HepG2 (cell line): ENCODE measurements at regions not wholly inside any gene's neighbourhood (a gene's known extent, or its start where the extent isn't known, plus 50 kb on each side); places are given as distances from the start of the nearest gene placed in this dataset.

Experiments
- ATAC-seq: fragments of 200-7000 bp; cut with Tn5 transposase; 3 replicates; pipeline ENCODE4 v1.9.1; 2020; ENCODE audit warnings: mild to moderate bottlenecking, moderate library complexity
- BruUV-seq: library from RNA; stranded (reverse); fragments of 400-500 nt; replicated peaks from 2 replicates; lab custom pipeline; 2021; lab: Mats Ljungman, UMichigan
- CTCF ChIA-PET: fragments of 300-600 bp; formaldehyde crosslinking; extraction: SDS; loops from one replicate; lab custom pipeline; 2021; ENCODE audit warnings: low total read pairs, inconsistent platforms, low intra/inter-chr PET ratio; lab: Yijun Ruan, JAX
- POLR2A ChIA-PET: fragments of 350-600 bp; sonication (Branson Sonifier 250); formaldehyde crosslinking; loops from one replicate; lab custom pipeline; 2020; ENCODE audit warnings: antibody characterized with exemption, inconsistent platforms; lab: Yijun Ruan, JAX
- DNase-seq: peaks from one replicate; pipeline ENCODE4 v3.0.0-alpha.2; 2015; ENCODE audit warnings: low spot score
- FAIRE-seq: peaks from 3 replicates; lab custom pipeline; 2011; peaks lifted over from hg19 to GRCh38; lab: Jason Lieb, UNC
- H2AFZ ChIP-seq: one replicate; pipeline ENCODE4 v1.6.1; 2011; ENCODE audit warnings: low read length, inconsistent platforms
- H3K27ac ChIP-seq: fragments of 300-600 bp; 3 replicates; pipeline ENCODE4 v1.8.0; 2011; ENCODE audit warnings: mixed run types, mild to moderate bottlenecking, mixed read lengths, low read length, inconsistent platforms; ENCODE audit not compliant: insufficient read depth; ENCODE audit errors: extremely low read length
- H3K27me3 ChIP-seq, 2 experiments: fragments of 200-600 bp in 1 of 2; 2 replicates in 1 of 2; 3 replicates in 1 of 2; pipeline versions ENCODE4 v1.6.0 to v1.8.0; 2011; ENCODE audit warnings: low read length in 2 of 2, mild to moderate bottlenecking in 2 of 2, moderate library complexity in 2 of 2, inconsistent platforms in 1 of 2; ENCODE audit not compliant: insufficient read depth in 2 of 2, control insufficient read depth in 1 of 2
- H3K36me3 ChIP-seq, 2 experiments: fragments of 200-600 bp in 1 of 2; replicated peaks in 1 of 2; 2 replicates in 1 of 2; 3 replicates in 1 of 2; pipeline versions ENCODE4 v1.5.1 to v1.8.0; 2011; ENCODE audit warnings: low read length in 2 of 2, inconsistent platforms in 1 of 2; ENCODE audit not compliant: insufficient read depth in 2 of 2, control insufficient read depth in 1 of 2
- H3K4me1 ChIP-seq: 2 replicates; pipeline ENCODE4 v1.5.1; 2012; ENCODE audit warnings: low read length, inconsistent platforms; ENCODE audit not compliant: insufficient read depth
- H3K4me2 ChIP-seq: 2 replicates; pipeline ENCODE4 v1.6.0; 2011; ENCODE audit warnings: low read depth, low read length, inconsistent platforms
- H3K4me3 ChIP-seq, 3 experiments: fragments of 200-600 bp in 1 of 3; sonication (generic), shearing (Covaris generic) in 1 of 3; replicated peaks in 1 of 3; 2 replicates each; pipeline ENCODE4 v1.5.1; 2011 to 2016; ENCODE audit warnings: low read length in 3 of 3, inconsistent platforms in 2 of 3, low read depth in 2 of 3, mild to moderate bottlenecking in 2 of 3, control low read depth in 1 of 3, mixed read lengths in 1 of 3; ENCODE audit not compliant: insufficient read depth in 1 of 3
- H3K79me2 ChIP-seq: one replicate; pipeline ENCODE4 v1.6.1; 2011; ENCODE audit warnings: low read length, inconsistent platforms; ENCODE audit not compliant: insufficient read depth
- H3K9ac ChIP-seq: 2 replicates; pipeline ENCODE4 v1.6.0; 2011; ENCODE audit warnings: mild to moderate bottlenecking, low read depth, low read length, inconsistent platforms; ENCODE audit not compliant: insufficient read depth
- H3K9me3 ChIP-seq: 2 replicates; pipeline ENCODE4 v1.5.1; 2012; ENCODE audit warnings: mild to moderate bottlenecking, low read length
- H4K20me1 ChIP-seq: 2 replicates; pipeline ENCODE4 v1.6.0; 2011; ENCODE audit warnings: inconsistent platforms, mild to moderate bottlenecking, low read length, moderate library complexity; ENCODE audit not compliant: insufficient read depth
- ARHGAP35 ChIP-seq: sonication (generic); formaldehyde crosslinking; IDR thresholded peaks from 2 replicates; pipeline ENCODE4 v1.9.0; 2022; ENCODE audit warnings: mild to moderate bottlenecking, inconsistent platforms, moderate library complexity, missing genetic modification reagents, borderline replicate concordance
- BCL6 ChIP-seq: IDR thresholded peaks from 2 replicates; pipeline ENCODE4 v1.6.1; 2016; ENCODE audit warnings: missing genetic modification reagents, missing compliant biosample characterization
- CCAR2 ChIP-seq: fragments of 200-400 bp; formaldehyde crosslinking; optimal IDR thresholded peaks from 2 replicates; pipeline ENCODE3; 2018; ENCODE audit warnings: low read depth, mild to moderate bottlenecking, low read length, moderate library complexity
- EED ChIP-seq: sonication (generic); formaldehyde crosslinking; IDR thresholded peaks from 2 replicates; pipeline ENCODE4 v1.5.0; 2020; ENCODE audit warnings: mild to moderate bottlenecking, missing genetic modification reagents
- FOXA1 ChIP-seq, 2 experiments: fragments of 450-650 bp in 1 of 2; sonication (generic) in 1 of 2; formaldehyde crosslinking in 1 of 2; IDR thresholded peaks; 2 replicates each; pipeline versions ENCODE4 v1.4.0 to v1.6.1; 2016 to 2020; ENCODE audit warnings: missing genetic modification reagents in 1 of 2
- MAFK ChIP-seq, 2 experiments: IDR thresholded peaks in 1 of 2; conservative IDR thresholded peaks in 1 of 2; 2 replicates each; pipeline ENCODE4 v1.6.1; 2011; ENCODE audit warnings: improper control_type of control experiment in 2 of 2, low read length in 2 of 2
- PPARG ChIP-seq: conservative IDR thresholded peaks from 2 replicates; pipeline ENCODE4 v1.6.1; 2016; ENCODE audit warnings: missing biosample characterization, missing genetic modification reagents
- RBAK ChIP-seq: sonication (generic); formaldehyde crosslinking; IDR thresholded peaks from 2 replicates; pipeline ENCODE4 v1.5.1; 2020; ENCODE audit warnings: mild to moderate bottlenecking, missing genetic modification reagents
- SKI ChIP-seq: fragments of 450-650 bp; IDR thresholded peaks from one replicate; pipeline ENCODE4 v1.6.1; 2018; ENCODE audit warnings: mild to moderate bottlenecking; ENCODE audit not compliant: partially characterized antibody
- STAG1 ChIP-seq: sonication (generic); formaldehyde crosslinking; IDR thresholded peaks from 2 replicates; pipeline ENCODE4 v1.4.0; 2020; ENCODE audit warnings: missing genetic modification reagents
- ZNF747 ChIP-seq: sonication (generic); formaldehyde crosslinking; IDR thresholded peaks from 2 replicates; pipeline ENCODE4 v1.8.1; 2023; ENCODE audit warnings: missing genetic modification reagents, mild to moderate bottlenecking, borderline replicate concordance
- WGBS: methylation state at CpG from one replicate; pipeline ENCODE4 v1.1.6; 2017; ENCODE audit warnings: low lambda C conversion rate; 5-methylcytosine and 5-hydroxymethylcytosine counted together
- in situ Hi-C: cut with HindIII; loops from 2 replicates; pipeline ENCODE4 v1.10.0; 2017; ENCODE audit warnings: low pct_unique_long_range_greater_than_20kb; ENCODE audit not compliant: extremely low pct_ligation_motif_present
- intact Hi-C: fragments of 100-400 bp; cut with micrococcal nuclease; formaldehyde crosslinking; loops from one replicate; pipeline ENCODE4 v1.10.0; 2022; ENCODE audit not compliant: unreplicated experiment
- TF ChIP-seq, protein P1 (sequence below): IDR thresholded peaks from 2 replicates; pipeline ENCODE4 v1.4.0; 2020; ENCODE audit warnings: mild to moderate bottlenecking, missing genetic modification reagents

DNA sequence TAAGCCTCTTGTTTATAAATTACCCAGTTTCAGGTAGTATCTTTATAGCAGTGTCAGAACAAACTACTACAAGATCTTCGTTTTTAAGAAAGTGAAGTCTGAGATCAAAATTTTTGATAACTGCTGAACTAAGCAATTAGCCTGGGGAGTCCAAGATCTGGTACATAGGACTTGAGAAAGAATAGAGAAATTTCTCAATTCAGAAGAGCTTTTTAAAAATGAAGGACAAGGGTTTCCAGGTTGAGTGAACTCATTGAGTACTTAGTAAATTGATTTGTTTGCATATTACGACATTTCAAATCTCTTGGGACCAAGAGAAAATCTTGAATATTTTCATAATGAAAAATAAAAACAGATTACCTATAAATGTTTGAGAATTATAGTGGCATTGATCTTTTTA, 386.6 kb upstream of the THRB start:
- no peak overlapping the region for H3K4me2 ChIP-seq
- H4K20me1 ChIP-seq = no peaks in the 10 kb centered on the region
- no peaks in the 10 kb centered on the region; a peak in 1 of 5 replicates for H3K27me3 ChIP-seq
- TF ChIP-seq MAFK (conservative IDR thresholded peaks at IDR 0.05 in 1 of 2, IDR thresholded peaks at IDR 0.05 in 1 of 2; ENCODE audit: low read length in 2 of 2) (peak in 1 of 2 experiments; percentile 41; a peak in 1 of 4 replicates), EED (no peak)
- POLR2A ChIA-PET = no interaction called here
- no TSS peak for BruUV-seq
- no peaks in the 10 kb centered on the region for H3K4me1 ChIP-seq
- FAIRE-seq (no peak), ATAC-seq (no peak), DNase-seq (no peak)
- H3K27ac ChIP-seq = no peak overlapping the region
- H2AFZ ChIP-seq = no peak overlapping the region
- no peaks in the 10 kb centered on the region for H3K36me3 ChIP-seq
- no peaks in the 10 kb centered on the region for H3K79me2 ChIP-seq
- in situ Hi-C loops = no loop called here
- H3K9ac ChIP-seq = no peak overlapping the region
- H3K9me3 ChIP-seq = no peaks in the 10 kb centered on the region
- H3K4me3 ChIP-seq = no peak overlapping the region
- CTCF ChIA-PET = no interaction called here
- 2% methylated on average over 2 of the region's 2 CpGs for WGBS
- intact Hi-C loops = no loop called here

DNA sequence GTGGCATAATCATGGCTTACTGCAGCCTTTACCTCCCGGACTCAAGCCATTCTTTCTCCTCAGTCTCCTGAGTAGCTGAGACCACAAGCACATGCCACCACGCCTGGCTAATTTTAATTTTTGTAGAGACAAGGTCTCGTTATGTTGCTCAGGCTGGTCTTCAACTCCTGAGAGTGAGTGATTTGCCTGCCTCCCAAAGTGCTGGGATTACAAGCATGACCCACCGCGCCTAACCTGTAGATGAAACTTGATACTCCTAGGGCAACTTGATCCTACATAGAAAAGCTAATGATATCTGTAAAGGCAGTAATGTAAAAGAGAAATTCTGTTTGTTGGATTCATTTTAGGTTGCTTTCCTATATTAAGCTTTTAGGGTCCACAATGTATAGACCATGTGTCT, 391.9 kb upstream of the THRB start:
- H4K20me1 ChIP-seq = no peaks in the 10 kb centered on the region
- POLR2A ChIA-PET = no interaction called here
- no peak for ATAC-seq

More for the DNA sequence above, 391.9 kb upstream of the THRB start:
- no peak for DNase-seq
- in situ Hi-C loops = no loop called here
- no TSS peak for BruUV-seq
- TF ChIP-seq ZNF747 (CRISPR knock-in tag) (no peak), STAG1 (CRISPR knock-in tag) (no peak), BCL6 (no peak), PPARG (CRISPR knock-in tag) (no peak), CCAR2 (no peak), SKI (no peak), ARHGAP35 (CRISPR knock-in tag) (no peak), RBAK (CRISPR knock-in tag) (no peak), FOXA1 (IDR thresholded peaks at IDR 0.05) (no peak), FOXA1 (CRISPR knock-in tag; IDR thresholded peaks at IDR 0.05) (no peak)
- TF ChIP-seq, protein P1, sequence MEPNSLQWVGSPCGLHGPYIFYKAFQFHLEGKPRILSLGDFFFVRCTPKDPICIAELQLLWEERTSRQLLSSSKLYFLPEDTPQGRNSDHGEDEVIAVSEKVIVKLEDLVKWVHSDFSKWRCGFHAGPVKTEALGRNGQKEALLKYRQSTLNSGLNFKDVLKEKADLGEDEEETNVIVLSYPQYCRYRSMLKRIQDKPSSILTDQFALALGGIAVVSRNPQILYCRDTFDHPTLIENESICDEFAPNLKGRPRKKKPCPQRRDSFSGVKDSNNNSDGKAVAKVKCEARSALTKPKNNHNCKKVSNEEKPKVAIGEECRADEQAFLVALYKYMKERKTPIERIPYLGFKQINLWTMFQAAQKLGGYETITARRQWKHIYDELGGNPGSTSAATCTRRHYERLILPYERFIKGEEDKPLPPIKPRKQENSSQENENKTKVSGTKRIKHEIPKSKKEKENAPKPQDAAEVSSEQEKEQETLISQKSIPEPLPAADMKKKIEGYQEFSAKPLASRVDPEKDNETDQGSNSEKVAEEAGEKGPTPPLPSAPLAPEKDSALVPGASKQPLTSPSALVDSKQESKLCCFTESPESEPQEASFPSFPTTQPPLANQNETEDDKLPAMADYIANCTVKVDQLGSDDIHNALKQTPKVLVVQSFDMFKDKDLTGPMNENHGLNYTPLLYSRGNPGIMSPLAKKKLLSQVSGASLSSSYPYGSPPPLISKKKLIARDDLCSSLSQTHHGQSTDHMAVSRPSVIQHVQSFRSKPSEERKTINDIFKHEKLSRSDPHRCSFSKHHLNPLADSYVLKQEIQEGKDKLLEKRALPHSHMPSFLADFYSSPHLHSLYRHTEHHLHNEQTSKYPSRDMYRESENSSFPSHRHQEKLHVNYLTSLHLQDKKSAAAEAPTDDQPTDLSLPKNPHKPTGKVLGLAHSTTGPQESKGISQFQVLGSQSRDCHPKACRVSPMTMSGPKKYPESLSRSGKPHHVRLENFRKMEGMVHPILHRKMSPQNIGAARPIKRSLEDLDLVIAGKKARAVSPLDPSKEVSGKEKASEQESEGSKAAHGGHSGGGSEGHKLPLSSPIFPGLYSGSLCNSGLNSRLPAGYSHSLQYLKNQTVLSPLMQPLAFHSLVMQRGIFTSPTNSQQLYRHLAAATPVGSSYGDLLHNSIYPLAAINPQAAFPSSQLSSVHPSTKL = no peak
- TF ChIP-seq, all 625 proteins: peak for 0
- Histone ChIP-seq H3K4me2 (no peak overlapping the region), H3K27ac (no peak overlapping the region), H3K4me1 (no peaks in the 10 kb centered on the region), H3K9me3 (no peaks in the 10 kb centered on the region), H2AFZ (no peak overlapping the region), H3K36me3 (no peaks in the 10 kb centered on the region), H3K79me2 (no peaks in the 10 kb centered on the region), H3K27me3 (no peaks in the 10 kb centered on the region; a peak in 1 of 5 replicates), H3K4me3 (no peak overlapping the region), H3K9ac (no peak overlapping the region)
- FAIRE-seq = no peak
- WGBS = 22% methylated on average over 5 of the region's 5 CpGs
- CTCF ChIA-PET = no interaction called here
- intact Hi-C loops = no loop called here
